ENCODE measurements at regions not wholly inside any gene's neighbourhood (a gene's known extent, or its start where the extent isn't known, plus 50 kb on each side); places are given as distances from the start of the nearest gene placed in this dataset.

GRCh38 chr2:180324182-180324581 is 317.1 kb upstream of the CWC22 start:
- TF ChIP-seq, protein P1, sequence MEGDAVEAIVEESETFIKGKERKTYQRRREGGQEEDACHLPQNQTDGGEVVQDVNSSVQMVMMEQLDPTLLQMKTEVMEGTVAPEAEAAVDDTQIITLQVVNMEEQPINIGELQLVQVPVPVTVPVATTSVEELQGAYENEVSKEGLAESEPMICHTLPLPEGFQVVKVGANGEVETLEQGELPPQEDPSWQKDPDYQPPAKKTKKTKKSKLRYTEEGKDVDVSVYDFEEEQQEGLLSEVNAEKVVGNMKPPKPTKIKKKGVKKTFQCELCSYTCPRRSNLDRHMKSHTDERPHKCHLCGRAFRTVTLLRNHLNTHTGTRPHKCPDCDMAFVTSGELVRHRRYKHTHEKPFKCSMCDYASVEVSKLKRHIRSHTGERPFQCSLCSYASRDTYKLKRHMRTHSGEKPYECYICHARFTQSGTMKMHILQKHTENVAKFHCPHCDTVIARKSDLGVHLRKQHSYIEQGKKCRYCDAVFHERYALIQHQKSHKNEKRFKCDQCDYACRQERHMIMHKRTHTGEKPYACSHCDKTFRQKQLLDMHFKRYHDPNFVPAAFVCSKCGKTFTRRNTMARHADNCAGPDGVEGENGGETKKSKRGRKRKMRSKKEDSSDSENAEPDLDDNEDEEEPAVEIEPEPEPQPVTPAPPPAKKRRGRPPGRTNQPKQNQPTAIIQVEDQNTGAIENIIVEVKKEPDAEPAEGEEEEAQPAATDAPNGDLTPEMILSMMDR (IDR thresholded peaks at IDR 0.05): no peak
- no peak for TF ChIP-seq POLR2A (IDR thresholded peaks at IDR 0.05)
- Histone ChIP-seq H3K36me3 (no peaks in the 10 kb centered on the region), H3K27me3 (no peaks in the 10 kb centered on the region), H3K27ac (no peak overlapping the region), H3K4me3 (no peak overlapping the region), H3K4me1 (no peaks in the 10 kb centered on the region), H3K9me3 (no peaks in the 10 kb centered on the region)
- intact Hi-C loops (cut with DNase I): no loop called here
- DNase-seq: no peak

DNA sequence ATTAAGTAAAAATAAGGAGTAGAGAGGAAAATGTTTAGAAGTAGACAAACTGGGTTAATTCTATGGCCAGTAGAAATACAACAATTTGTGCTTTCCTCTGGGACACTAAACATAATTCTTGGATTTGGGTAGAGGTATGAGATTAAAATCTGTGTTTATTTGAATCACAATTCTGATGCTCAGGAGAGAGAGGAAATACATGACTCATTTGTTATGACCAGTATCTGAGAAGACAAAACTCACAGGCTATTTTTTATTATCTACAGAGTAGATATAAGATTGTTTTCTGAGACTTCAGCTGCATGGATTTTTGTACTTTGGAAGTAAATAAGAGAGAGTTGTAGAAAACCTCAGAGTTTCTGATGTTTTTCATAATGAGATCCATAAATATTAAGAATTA is 315.7 kb upstream of the CWC22 start:
- no peak for DNase-seq
- Histone ChIP-seq H3K4me3 (no peak overlapping the region), H3K27me3 (no peaks in the 10 kb centered on the region), H3K27ac (no peak overlapping the region), H3K36me3 (no peaks in the 10 kb centered on the region), H3K4me1 (no peaks in the 10 kb centered on the region), H3K9me3 (no peaks in the 10 kb centered on the region)
- intact Hi-C loops (cut with DNase I): no loop called here
- TF ChIP-seq POLR2A (IDR thresholded peaks at IDR 0.05): no peak
- TF ChIP-seq, protein P1 (IDR thresholded peaks at IDR 0.05): no peak

DNA sequence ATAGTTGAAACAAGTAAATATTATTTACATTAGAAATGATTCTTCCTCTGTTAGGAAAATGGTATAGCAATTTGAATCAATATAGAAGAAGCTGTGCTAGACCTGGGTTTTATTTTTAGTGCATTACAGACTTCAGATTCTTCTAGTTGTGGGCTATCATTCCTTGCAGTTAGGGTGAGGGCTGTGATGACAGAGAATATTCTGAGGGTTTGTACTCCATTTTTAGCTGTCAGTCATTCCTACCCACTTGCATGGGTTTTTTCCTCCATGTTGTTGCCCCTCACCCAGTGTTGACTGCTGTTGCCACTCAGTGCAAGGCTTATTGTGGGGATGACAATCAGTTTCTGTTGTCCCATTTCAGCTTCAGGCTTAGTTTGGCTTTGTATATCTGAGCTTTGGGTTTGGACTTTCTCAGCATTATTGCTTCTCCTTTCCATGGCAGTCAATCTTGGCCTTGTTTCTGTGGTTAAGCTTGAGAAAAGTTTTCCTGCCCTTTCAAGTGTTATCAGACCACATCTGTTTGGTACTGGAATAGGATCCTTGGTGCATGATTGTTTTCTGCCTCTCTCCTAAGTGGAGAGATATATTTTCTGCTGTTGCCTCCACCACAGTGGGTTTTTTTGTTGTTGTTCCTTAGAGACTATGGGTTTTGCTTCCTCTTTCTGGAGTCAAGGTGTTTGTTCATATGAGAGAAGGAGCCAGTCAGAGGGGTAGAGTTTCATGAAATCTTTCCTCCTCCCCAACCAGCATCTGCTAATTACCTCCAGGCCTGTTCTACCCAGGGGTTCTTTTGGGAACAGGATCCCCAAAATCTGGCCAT is 312.7 kb upstream of the CWC22 start:
- no peaks in the 10 kb centered on the region for H3K27me3 ChIP-seq
- H3K9me3 ChIP-seq: no peaks in the 10 kb centered on the region
- TF ChIP-seq, protein P1 (IDR thresholded peaks at IDR 0.05): no peak
- no peak for TF ChIP-seq POLR2A (IDR thresholded peaks at IDR 0.05)
- no peaks in the 10 kb centered on the region for H3K4me1 ChIP-seq
- no peak for DNase-seq
- intact Hi-C loops (cut with DNase I): no loop called here
- H3K4me3 ChIP-seq: no peak overlapping the region
- H3K27ac ChIP-seq: no peak overlapping the region
- H3K36me3 ChIP-seq: no peaks in the 10 kb centered on the region

DNA sequence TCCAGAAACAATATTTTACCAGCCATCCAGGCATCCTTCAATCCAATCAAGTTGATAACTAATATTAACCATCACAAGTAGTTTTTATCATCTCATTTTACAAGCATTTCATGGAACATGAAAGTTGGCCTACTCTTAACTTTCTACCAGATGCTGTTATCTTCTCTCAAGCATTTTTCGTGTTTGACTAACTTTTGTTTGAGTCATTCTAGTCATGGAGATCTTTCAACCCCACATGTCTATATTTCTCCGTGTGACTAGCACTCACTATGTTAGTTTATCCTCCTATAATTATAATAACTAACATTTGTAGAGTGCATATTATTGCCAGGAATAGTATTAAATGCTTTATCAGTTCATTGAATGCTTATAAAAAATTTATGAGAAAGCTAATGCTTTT is 307.0 kb upstream of the CWC22 start:
- WGBS, 2 donors: 64 to 80% methylated on average over 2 of the region's 2 CpGs
- Histone ChIP-seq H3K9me3 (no peaks in the 10 kb centered on the region), H3K36me3 (no peaks in the 10 kb centered on the region), H3K27me3 (no peaks in the 10 kb centered on the region), H3K4me3 (no peak overlapping the region), H3K4me1 (no peaks in the 10 kb centered on the region), H3K27ac (no peak overlapping the region)
- TF ChIP-seq, protein P1 (IDR thresholded peaks at IDR 0.05): no peak
- intact Hi-C loops (cut with DNase I): no loop called here
- no peak for DNase-seq

DNA sequence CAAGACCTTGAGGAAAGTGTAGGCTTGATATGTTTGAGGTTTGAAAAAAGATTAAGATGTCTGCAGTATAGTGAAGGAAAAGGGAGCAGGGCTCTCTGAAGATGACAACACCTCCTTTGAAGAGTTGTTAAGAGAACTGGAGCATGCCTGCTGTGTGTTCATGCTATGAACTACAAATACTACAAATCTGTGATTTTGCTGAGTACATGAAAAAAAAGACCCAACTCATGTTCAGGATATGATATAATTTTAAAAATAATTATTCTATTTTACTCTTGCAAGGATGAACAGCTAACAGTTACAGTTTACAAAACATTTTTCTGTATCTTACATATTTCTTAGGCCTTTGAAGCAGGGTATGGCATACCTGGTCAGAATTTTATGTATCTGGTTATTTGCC is 305.4 kb upstream of the CWC22 start:
- intact Hi-C loops (cut with DNase I): no loop called here
- Histone ChIP-seq H3K36me3 (no peaks in the 10 kb centered on the region), H3K4me3 (no peak overlapping the region), H3K4me1 (no peaks in the 10 kb centered on the region), H3K27me3 (no peaks in the 10 kb centered on the region), H3K9me3 (no peaks in the 10 kb centered on the region), H3K27ac (no peak overlapping the region)
- DNase-seq: no peak
- TF ChIP-seq, protein P1 (IDR thresholded peaks at IDR 0.05): no peak
- no peak for TF ChIP-seq POLR2A (IDR thresholded peaks at IDR 0.05)
